ENCODE measurements at regions not wholly inside any gene's neighbourhood (a gene's known extent, or its start where the extent isn't known, plus 50 kb on each side); places are given as distances from the start of the nearest gene placed in this dataset.
"Not testable (repeated sequence)": the region's sequence is repeated elsewhere in the genome, so short reads cannot be mapped to it uniquely, and the experiment has no call there.

DNA sequence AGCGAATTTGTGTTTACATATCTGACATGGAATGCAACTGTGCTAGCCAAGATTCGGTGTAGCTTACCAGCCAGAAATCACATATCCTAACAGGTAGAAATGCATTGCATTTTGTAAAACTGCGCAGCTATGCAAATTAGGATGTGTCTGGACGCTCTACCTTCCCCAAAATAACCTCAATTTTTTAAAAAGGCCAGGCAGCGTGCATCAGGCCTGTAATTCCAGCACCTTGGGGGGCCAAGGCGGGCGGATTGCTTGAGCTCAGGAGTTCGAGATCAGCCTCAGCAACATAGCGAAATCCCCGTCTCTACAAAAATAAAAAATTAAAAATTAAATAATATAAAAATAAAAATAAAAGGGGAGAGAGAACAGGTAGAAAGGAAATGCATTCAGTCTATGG is 305.0 kb downstream of the TYW1 start:
- TF ChIP-seq ZFX (IDR thresholded peaks at IDR 0.05) = no peak
- TF ChIP-seq, protein P1, sequence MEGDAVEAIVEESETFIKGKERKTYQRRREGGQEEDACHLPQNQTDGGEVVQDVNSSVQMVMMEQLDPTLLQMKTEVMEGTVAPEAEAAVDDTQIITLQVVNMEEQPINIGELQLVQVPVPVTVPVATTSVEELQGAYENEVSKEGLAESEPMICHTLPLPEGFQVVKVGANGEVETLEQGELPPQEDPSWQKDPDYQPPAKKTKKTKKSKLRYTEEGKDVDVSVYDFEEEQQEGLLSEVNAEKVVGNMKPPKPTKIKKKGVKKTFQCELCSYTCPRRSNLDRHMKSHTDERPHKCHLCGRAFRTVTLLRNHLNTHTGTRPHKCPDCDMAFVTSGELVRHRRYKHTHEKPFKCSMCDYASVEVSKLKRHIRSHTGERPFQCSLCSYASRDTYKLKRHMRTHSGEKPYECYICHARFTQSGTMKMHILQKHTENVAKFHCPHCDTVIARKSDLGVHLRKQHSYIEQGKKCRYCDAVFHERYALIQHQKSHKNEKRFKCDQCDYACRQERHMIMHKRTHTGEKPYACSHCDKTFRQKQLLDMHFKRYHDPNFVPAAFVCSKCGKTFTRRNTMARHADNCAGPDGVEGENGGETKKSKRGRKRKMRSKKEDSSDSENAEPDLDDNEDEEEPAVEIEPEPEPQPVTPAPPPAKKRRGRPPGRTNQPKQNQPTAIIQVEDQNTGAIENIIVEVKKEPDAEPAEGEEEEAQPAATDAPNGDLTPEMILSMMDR (conservative IDR thresholded peaks at IDR 0.05) = no peak
- peak overlapping the region; percentile 86 for H3K27ac ChIP-seq

DNA sequence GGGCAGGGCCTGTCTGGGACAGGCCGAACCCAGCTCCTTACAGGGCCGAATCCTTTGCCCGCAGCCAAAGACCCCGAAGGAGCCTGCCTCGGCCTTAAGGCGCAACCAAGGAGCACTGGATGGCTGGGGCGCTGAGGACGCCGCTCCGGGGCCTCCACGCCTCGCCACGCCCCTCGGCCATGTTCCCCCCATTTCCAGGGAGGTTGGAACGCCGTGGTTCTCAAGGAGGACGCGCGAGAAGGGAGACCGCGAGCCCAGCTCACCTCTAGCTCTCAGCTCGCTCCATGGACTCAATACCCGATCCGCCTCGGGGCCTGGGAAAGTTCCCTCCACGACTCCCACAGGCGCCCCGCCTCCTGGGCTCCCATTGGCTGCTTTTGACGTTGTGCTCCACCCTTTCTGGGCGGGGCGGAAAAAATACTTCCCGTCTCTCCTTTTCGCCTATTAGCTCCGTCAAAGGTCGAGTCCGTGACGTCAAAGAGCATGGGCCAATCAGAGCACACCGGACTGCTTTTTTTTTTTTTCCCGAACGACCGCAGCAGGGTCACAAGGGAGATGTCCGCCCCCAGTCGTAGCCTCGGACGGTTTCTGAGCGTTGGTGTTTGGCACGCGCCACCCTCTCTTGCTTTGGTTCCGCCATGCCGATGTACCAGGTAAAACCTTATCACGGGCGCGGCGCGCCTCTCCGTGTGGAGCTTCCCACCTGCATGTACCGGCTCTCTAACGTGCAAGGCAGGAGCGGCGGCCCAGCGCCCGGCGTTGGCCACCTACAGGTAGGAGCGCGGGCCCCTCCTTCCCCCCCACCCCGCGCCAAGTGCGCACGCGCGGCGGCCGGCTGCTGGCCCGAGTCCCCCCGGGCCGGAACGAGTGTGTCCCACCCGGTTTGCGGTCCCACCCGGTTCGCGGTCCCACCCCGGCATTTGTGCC is 305.7 kb downstream of the TYW1 start:
- H3K27ac ChIP-seq = peak overlapping the region; percentile 86
- TF ChIP-seq ZFX (IDR thresholded peaks at IDR 0.05) = peak; percentile 66
- TF ChIP-seq, protein P1 (conservative IDR thresholded peaks at IDR 0.05) = peak; percentile 28

DNA sequence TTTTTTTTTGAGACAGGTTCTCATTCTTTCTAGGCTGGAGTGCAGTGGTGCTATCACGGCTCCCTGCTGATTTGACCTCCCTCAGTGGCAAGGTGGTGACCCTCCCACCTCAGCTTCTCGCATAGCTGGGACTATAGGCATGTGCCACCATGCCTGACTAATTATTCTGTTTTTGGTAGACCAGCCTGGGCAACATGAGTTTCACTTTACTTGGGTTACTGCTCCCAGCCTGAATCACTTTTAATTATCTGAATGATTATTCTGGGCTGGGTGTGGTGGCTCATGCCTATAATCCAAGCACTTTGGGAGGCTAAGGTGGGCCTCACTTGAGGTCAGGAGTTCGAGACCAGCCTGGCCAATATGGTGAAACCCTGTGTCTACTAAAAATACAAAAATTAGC is 308.2 kb downstream of the TYW1 start:
- H3K27ac ChIP-seq = not testable (repeated sequence)

DNA sequence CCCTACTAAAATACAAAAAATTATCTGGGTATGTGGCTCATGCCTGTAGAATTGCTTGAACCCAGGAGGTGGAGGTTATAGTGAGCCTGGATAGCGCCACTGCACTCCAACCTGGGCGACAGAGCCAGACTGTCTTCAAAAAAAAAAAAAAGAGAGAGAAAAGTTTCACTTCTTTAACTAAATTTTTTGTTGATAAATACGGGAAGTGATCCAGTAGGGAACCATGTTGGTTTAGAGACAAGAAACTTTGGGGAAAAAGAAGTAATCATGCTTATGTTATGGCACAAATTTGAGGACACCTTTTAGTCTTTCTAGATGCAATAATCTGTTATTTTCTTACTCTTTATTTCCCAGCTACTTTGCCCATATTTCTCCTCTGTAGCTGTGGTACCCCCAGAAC is 309.7 kb downstream of the TYW1 start:
- no peak for TF ChIP-seq ZFX (IDR thresholded peaks at IDR 0.05)
- TF ChIP-seq, protein P1 (conservative IDR thresholded peaks at IDR 0.05) = no peak
- no peak overlapping the region for H3K27ac ChIP-seq

DNA sequence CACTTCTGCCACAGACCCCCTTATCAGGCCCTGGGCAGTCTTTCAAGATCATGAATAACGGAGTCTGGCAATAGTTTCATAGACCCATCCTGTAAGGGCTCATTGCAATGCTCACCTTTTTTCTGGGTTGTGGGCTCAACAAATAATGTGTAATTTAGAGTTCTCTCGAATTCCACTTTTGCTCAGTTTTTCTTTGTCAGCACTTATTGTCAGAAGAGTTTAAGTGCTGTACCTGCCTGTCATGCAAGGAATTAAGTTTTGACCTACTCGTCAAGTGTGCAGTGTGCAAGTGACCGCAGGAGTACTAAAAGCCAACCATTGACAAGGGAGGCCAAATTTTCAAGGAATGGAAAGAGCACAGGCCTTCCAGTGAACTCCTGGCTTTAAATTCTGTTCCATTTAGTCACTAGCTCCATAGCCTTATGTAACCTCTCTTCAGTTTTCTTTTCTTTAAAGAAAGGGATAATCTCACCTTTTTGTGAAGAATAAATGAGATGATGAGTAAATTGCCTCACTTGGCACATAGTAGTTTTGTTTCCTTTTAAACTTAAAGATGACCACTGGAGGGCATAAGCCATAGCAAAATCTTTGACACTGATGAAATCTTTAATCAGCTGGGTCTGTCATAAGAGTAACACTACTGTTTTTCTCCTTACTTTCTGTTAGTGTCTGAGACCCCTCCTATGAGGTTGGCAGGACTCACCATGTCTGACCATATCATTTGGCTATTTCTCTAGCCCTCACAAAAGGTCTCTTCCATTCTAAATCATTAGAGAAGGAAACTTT is 313.3 kb downstream of the TYW1 start:
- H3K27ac ChIP-seq = no peak overlapping the region
- TF ChIP-seq, protein P1 (conservative IDR thresholded peaks at IDR 0.05) = no peak
- no peak for TF ChIP-seq ZFX (IDR thresholded peaks at IDR 0.05)

DNA sequence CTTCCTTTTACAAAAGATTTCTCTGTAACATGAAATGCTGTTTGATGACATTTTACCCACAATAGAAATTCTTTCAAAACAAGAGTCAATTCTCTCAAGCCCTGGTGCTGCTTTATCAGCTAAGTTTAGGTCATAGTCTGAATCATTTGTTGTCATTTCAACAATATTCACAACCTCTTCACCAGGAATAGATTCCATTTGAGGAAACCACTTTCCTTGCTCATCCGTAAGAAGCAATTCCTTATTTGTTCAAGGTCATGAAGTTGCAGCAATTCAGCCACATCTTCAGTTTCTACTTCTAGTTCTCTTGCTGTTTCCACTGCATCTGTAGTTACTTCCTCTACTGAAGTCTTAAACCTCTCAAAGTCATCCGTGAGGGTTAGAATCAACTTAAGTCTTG is 315.3 kb downstream of the TYW1 start:
- TF ChIP-seq ZFX (IDR thresholded peaks at IDR 0.05) = no peak
- TF ChIP-seq, protein P1 (conservative IDR thresholded peaks at IDR 0.05) = no peak
- no peak overlapping the region for H3K27ac ChIP-seq

DNA sequence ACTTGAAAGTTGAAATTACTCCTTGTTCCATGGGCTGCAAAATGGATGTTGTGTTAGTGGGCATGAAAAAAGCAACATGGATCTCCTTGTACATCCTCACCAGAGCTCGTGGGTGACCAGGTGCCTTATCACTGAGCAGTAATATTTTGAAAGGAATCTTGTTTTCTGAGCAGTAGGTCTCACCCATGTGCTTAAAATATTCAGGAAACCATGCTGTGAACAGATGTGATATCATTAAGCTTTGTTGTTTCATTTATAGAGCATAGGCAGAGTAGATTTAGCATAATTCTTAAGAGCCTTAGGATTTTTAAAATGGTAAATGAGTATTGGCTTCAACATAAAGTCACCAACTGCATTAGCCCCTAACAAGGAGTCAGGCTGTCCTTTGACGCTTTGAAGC is 316.6 kb downstream of the TYW1 start:
- no peak for TF ChIP-seq ZFX (IDR thresholded peaks at IDR 0.05)
- TF ChIP-seq, protein P1 (conservative IDR thresholded peaks at IDR 0.05) = no peak
- no peak overlapping the region for H3K27ac ChIP-seq

DNA sequence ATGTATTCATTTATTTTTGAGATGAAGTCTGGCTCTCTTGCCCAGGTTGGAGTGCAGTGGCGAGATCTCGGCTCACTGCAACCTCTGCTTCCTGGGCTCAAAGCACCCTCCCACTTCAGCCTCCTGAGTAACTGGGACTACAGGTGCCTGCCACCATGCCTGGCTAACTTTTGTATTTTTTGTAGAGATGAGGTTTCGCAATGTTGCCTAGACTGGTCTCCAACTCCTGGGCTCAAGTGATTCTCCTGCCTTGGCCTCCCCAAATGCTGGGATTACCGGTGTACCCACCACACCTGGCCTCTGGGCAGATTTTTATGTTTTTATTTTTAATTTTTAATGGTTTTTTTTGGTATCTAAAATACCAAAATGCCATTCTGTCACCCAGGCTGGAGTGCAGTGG is 320.3 kb downstream of the TYW1 start:
- not testable (repeated sequence) for H3K27ac ChIP-seq

DNA sequence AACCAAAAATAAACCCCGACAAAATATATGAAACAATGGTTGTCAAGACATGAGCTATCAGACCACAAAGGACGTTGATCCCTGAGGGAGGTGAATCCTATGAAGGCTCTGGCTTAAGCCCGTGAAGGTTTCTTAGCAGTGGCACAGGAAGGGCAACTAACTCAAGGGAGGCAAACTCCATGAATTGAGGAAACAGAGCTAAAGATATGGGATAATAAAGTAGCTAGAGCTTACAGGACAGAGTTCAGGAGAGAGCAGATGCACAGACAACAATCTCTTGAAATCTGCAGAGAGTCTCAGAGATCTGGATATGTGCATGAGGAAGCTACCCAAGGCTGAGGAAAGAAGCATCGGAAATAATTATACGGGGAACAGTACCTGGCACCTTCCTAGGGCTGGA is 331.6 kb downstream of the TYW1 start:
- not testable (repeated sequence) for H3K27ac ChIP-seq

DNA sequence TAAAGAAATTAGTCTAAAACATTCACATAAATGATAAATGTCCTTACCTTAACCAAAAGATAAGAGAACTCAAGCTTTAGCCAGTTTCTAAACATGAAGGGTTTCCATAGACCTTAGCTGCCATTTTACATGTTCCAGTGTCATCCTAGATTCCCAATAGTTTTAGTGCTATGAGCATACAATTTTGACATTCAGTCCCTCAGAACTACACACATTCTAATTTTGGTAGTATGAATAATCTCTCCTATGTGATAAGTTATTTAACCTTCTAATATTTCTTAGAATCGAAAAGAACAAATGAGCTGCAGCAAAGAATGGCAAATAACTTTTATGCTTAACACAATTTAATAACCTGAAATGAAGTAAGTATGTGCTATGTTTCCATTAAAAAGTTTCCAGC is 338.5 kb downstream of the TYW1 start:
- H3K27ac ChIP-seq = not testable (repeated sequence)

DNA sequence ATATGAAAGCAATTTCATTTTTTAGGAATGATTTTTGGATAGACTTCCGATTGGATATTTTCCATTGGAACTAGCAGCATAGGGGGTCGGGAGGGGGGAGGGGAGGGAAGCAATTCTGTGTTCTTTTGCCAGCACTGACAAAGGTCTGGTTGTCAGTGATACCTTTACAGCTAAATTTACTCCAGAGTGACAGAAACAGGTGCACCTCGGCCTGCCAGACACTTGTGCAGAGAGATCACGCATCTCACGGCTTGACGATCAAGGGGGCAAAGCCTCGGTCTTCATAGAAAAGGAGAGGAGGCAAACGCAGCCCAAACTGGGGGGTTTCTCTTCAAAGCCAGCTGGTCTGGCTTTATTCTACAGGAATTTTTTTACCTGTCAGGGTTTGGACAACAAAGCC is 339.0 kb downstream of the TYW1 start:
- not testable (repeated sequence) for H3K27ac ChIP-seq

DNA sequence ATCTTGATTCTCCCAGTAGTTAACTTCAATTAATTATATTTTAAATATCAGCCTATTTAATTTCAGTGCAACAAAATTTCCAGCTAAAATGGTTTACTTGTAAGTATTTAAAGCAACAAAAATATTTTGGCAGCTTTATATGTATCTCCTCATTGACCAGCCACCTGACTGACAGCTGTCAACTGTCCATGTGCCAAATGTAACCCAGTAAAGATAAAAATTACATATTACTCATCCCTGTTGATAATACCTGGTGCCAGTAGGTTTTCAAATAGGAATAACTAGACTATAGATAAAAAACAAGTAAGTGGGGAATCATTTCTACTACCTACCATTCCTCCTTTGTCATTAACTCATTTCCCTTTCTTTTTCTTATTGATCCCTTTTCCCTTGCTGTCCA is 341.9 kb downstream of the TYW1 start:
- not testable (repeated sequence) for H3K27ac ChIP-seq

Data from C4-2B (cell line).